A673 (cell line): ENCODE measurements at regions not wholly inside any gene's neighbourhood (a gene's known extent, or its start where the extent isn't known, plus 50 kb on each side); places are given as distances from the start of the nearest gene placed in this dataset.

Experiments
- CTCF ChIP-seq: fragments of 300-800, 200-600 bp; sonication (generic); conservative IDR thresholded peaks from 2 replicates; pipeline ENCODE4 v1.5.1; 2017; ENCODE audit warnings: low read depth, mild to moderate bottlenecking, antibody characterized with exemption, low read length, moderate library complexity, mixed read lengths
- EZH2 ChIP-seq: fragments of 200-600 bp; sonication (generic); IDR thresholded peaks from 2 replicates; pipeline ENCODE4 v1.6.1; 2017; ENCODE audit warnings: borderline replicate concordance, low read depth, mild to moderate bottlenecking, mixed read lengths, antibody characterized with exemption, low read length; ENCODE audit not compliant: poor library complexity, severe bottlenecking

- TF ChIP-seq EZH2 (no peak), CTCF (no peak)
These were observed 310.6 kb upstream of the PTBP2 start for GRCh38 chr1:96411006-96411405.
